Stimulated activated CD4-positive, alpha-beta T cell treated with anti-CD3 and anti-CD28 coated beads, Interleukin-2, amount 100 ng/mL, for 24 hours (primary cell): ENCODE measurements at regions not wholly inside any gene's neighbourhood (a gene's known extent, or its start where the extent isn't known, plus 50 kb on each side); places are given as distances from the start of the nearest gene placed in this dataset.
"Not testable (repeated sequence)": the region's sequence is repeated elsewhere in the genome, so short reads cannot be mapped to it uniquely, and the experiment has no call there.

Source experiments
- DNase-seq, 2 donors: peaks; one replicate each; pipeline ENCODE4 v3.0.0-alpha.2; 2020

DNA sequence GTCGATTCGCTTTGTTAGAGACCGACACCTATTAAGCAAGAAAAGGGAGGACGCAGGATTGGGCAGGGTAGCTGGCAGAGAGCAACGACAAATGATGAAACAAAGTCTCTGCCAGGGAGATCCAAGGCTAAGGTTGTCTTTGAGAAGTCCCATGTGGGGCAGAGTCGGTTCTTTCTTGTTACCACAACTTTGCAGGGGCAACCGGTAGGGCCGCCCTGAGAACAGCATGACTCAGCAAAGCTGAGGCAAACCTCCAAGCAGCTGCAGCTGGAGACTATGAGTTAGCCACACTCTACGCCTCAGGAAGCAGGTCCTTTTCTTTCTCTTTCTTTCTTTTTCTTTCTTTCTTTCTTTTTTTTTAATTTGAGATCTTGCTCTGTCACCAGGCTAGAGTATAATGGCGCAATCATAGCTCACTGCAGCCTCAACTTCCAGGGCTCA lies 452.3 kb upstream of the ID2 start:
- peak; percentile 32 to 34 for DNase-seq

DNA sequence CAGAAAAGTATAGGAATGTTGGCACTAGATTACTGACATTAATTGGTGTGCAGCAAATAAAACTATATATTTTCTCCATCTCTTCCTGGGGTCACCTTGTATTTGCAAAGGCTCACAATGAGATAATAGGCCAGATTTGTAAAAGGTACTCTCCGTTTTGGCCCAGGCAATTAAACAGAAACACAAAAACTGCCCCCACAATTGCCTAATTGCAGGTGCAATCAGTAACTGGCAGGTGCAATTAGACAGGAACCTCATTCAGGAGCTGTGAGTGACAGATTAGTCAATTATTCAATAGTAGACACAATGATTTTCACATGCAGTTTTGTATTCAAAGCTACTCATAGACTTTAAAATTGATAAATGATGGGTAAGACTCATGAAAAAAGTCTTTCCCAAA lies 451.4 kb upstream of the ID2 start:
- no peak for DNase-seq

GRCh38 chr2:8231902-8232301 lies 450.0 kb upstream of the ID2 start:
- no peak for DNase-seq

DNA sequence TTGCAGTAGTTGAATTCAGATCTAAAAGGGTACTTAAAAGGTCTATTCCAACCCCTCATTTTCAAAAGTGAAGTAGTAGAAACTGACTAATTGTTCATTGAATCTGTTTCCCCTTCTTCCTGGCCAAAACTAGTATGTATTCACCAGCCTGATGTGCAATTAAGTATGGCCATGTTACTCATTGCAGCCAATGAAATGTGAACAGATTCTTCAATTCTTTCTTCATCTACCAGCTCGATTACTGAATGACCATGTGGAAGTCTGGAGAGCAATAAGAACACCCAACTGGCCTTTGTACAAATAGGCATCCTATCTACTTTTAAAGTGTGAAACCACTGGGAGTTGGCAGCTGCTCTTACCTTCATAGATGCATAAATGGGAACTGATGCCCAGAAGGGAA lies 449.0 kb upstream of the ID2 start:
- no peak for DNase-seq

DNA sequence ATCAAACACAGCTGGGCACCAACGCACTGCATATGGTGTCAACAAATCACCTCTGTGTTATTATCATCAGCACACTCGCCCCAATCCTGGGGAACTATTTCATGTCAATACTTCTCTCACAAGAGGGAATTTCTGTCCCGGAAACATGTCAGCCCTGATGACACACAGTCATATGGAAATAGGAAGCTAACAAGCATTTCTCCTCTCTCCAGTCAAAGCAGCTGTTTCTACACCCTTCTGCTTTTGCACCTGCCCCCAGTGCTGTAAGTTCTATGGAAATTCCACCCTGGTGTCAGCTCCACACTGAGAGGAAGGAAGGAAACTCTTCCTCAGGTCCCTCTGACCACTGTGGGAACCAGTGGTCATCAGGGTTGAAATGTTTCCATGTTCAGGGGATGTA lies 447.6 kb upstream of the ID2 start:
- DNase-seq = no peak

- no peak for DNase-seq
Measured at GRCh38 chr2:8234757-8235374, 447.0 kb upstream of the ID2 start.

GRCh38 chr2:8235419-8235818 lies 446.4 kb upstream of the ID2 start:
- DNase-seq = no peak

DNA sequence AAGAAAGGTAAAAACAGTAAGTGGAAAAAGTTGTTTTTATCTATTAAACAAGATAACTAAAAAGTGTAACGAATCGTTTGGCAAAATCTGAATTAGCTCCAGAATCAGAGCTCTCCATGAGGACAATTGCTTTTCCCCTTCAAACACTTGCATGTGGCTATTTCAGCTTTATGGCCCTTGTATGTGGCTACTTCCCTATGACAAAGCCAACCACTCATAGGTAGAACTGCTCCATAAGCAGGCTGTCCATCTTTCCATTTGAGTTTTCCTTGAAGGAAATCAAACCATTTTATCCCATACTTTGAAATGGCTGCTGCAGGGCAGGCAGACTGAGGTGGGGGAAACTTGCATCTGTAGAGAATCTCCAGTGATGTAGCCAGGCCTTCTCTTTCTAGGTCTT lies 445.5 kb upstream of the ID2 start:
- DNase-seq = no peak

GRCh38 chr2:8238521-8239230 lies 443.2 kb upstream of the ID2 start:
- DNase-seq = no peak

GRCh38 chr2:8239531-8240088 lies 442.2 kb upstream of the ID2 start:
- peak; percentile 31 to 34 for DNase-seq

DNA sequence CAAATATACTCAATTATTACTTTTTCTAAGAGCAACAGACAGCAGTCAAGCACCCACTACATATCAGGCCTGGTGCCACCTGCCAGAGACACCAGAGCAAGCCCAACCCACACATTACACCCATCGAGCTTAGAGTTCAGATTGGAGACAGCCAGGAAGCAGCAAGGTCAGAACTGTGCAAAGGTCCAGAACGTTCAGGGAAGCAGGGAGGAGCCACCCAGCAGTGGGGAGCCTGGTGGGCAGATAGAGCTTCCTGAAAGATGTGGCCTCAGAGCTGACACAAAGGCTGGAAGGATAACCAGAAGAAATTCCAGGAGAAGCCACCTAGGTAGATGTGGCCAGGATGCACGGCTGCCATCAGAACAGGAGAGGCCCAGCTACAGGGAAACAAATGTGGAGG lies 440.5 kb upstream of the ID2 start:
- no peak for DNase-seq

DNA sequence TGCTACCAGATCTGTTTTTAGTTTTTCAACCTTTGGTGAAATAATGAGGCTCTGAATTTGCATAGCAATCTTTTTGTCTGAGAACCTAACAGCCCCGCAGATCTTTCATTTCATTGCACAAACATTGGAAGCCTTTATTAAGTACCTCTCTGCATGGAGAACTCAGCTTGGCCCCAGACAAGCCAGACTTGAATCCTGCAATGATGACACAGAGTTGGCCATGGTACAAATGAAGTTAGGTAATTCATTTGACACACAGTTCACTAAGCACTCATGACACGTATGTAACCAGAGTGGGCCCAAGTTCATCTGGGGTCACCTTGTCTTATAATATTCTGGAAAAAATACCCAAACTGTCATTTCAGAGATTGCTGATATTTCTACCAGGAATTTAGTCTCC lies 439.1 kb upstream of the ID2 start:
- DNase-seq = no peak

- DNase-seq = no peak
Measured at GRCh38 chr2:8243748-8244400, 438.0 kb upstream of the ID2 start.

DNA sequence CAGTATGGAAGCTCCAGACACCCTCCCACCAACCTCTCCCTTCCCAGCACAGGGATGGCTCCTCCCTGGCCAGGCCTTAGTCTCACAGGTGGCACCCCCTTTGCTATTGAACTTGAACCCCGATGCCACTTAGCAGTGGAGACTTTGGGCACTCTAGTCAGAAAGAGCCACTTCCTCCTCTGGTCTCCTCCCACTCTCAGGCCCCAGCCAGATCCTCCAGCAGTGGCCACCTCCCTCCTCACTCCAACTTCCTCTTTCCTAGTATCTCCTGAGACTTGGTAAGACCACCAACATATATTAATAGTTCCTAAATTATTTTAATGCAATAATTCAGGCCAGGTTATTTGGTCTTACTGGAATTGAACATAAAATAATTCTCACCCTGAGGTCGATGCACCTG lies 437.2 kb upstream of the ID2 start:
- DNase-seq = no peak

DNA sequence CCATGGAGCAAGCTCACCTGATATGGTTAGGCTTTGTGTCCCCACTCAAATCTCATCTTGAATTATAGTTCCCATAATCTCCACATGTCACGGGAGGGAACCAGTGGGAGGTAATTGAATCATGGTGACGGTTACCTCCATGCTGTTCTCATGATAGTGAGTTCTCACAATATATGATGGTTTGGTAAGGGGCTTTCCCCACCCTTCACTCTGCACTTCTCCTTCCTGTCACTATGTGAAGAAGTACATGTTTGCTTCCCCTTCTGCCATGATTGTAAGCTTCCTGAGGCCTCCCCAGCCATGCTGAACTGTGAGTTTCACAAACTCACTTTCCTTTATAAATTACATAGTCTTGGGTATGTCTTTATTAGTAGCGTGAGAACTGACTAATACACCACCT lies 435.7 kb upstream of the ID2 start:
- no peak for DNase-seq

- DNase-seq = no peak
Measured at GRCh38 chr2:8247905-8248622, 433.8 kb upstream of the ID2 start.

DNA sequence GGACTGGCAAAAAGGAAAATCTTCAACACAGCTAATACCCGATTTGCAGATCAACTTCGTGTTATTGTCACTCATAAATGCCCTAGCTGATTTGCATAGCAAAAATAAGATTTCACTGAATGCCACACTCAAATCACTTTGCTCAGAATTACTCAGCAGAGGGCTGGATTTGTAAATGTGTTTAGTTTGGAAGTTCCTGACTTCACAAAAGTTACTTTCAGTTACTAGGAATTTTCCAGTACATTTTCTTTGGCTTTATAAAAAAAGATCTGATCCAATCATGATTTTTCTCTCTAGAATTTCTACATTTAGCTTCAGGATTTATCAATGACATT lies 433.3 kb upstream of the ID2 start:
- no peak for DNase-seq

GRCh38 chr2:8249141-8249540 lies 432.7 kb upstream of the ID2 start:
- no peak for DNase-seq

DNA sequence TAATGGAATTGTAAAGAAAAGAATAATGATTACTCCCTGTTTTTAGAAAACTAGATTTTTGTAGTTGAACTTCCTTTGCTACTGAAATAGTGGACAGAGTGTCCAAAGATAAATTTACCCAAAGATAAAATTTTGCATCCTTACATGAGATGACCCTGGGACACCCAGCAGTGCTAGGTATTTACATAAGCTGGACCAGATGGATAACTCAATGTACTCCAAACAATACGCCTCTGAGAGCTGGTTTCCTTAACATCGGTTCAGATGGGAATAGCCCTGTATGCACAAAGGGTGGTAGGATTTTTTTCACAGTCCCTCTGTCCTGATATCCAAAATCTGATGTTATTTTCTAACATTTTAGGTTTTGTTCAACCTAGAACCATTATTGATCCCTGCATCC lies 432.1 kb upstream of the ID2 start:
- no peak for DNase-seq

- DNase-seq = not testable (repeated sequence)
Measured at GRCh38 chr2:8250290-8250689, 431.6 kb upstream of the ID2 start.

GRCh38 chr2:8251291-8251690 lies 430.6 kb upstream of the ID2 start:
- no peak for DNase-seq

DNA sequence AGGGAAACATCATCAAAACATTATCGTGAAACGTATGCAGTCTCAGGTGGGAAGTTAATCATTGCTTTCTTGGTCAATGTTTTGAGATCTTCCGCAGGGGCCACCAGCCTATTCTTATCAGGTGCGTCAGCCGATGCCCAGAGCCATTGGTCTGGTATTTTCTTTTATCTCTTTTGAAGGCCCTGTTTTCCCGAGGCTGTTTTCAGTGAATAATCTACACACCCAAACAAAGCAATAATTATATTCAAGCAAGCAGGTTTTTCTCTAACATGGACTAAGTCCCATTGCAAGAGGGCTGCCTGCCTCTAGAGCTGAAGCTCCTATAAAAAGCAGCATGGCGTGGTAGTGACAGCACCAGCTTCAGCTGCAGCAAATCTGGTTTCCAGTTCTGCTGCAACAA lies 430.0 kb upstream of the ID2 start:
- DNase-seq = no peak

DNA sequence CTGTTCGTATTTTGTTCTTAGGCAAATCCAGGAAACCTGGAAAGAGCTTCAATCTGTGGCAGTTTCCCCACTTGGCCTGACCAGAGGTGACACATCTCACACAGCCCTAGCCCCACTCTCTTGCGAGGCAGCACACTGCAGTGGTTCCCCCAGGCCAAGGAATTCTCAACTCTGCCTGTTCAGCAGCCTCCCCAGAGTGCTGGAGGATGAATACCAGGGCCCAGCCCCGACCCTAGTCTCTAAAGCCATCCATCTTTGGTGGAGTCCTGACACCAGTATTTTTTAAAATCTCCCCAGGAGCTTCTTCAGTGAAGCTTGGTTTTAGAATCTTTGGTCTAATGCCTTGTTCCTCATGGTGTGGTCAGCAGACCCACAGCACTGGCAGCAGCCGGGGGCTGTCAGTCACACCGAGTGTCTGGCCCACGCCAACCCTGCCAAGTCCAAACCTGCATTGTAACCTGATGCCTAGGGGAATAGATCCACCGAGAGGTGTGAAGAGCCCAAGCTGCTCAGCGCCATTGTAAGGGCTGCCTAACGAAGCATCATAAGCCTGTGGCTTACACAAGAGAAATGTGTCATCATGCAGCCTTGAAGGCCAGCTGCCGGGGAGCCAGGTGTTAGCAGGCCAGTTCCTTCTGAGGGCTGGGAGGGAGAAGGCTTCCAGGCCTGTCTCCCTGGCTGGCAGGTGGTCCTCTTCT lies 428.7 kb upstream of the ID2 start:
- DNase-seq = no peak
